Smooth muscle cell (in vitro differentiated cells): ENCODE measurements at regions not wholly inside any gene's neighbourhood (a gene's known extent, or its start where the extent isn't known, plus 50 kb on each side); places are given as distances from the start of the nearest gene placed in this dataset.

ENCODE experiments used
- DNase-seq: peaks from one replicate; lab custom pipeline; 2025; ENCODE audit not compliant: unreplicated experiment; lab: John Stamatoyannopoulos, UW
- H2AFZ ChIP-seq: fragments of 200-600 bp; sonication (generic); 2 replicates; pipeline ENCODE4 v1.6.0; 2016; ENCODE audit warnings: antibody characterized with exemption, low read depth, mild to moderate bottlenecking
- H3F3A ChIP-seq: fragments of 200-600 bp; sonication (generic); 2 replicates; pipeline ENCODE4 v1.6.0; 2017; ENCODE audit warnings: antibody characterized with exemption, low read depth
- H3K27ac ChIP-seq: fragments of 200-600 bp; sonication (generic); 2 replicates; pipeline ENCODE4 v1.5.1; 2016; ENCODE audit warnings: low read depth, mild to moderate bottlenecking
- H3K27me3 ChIP-seq: fragments of 200-600 bp; sonication (generic); 2 replicates; pipeline ENCODE4 v1.6.1; 2016; ENCODE audit warnings: low read depth, mild to moderate bottlenecking
- H3K36me3 ChIP-seq: fragments of 200-600 bp; sonication (generic); 2 replicates; pipeline ENCODE4 v1.5.1; 2016; ENCODE audit warnings: low read depth
- H3K4me1 ChIP-seq: fragments of 200-600 bp; sonication (generic); 2 replicates; pipeline ENCODE4 v1.5.1; 2016; ENCODE audit warnings: low read depth
- H3K4me2 ChIP-seq: fragments of 200-600 bp; sonication (generic); 2 replicates; pipeline ENCODE4 v1.6.0; 2016; ENCODE audit warnings: mild to moderate bottlenecking
- H3K4me3 ChIP-seq: fragments of 200-600 bp; sonication (generic); 2 replicates; pipeline ENCODE4 v1.5.1; 2016; ENCODE audit warnings: mild to moderate bottlenecking
- H3K79me2 ChIP-seq: fragments of 200-600 bp; sonication (generic); 2 replicates; pipeline ENCODE4 v1.6.0; 2016; ENCODE audit warnings: low read depth, mild to moderate bottlenecking
- H3K9ac ChIP-seq: fragments of 200-600 bp; sonication (generic); 2 replicates; pipeline ENCODE4 v1.6.0; 2016; ENCODE audit warnings: low read depth
- H3K9me3 ChIP-seq: fragments of 200-600 bp; sonication (generic); replicated peaks from 2 replicates; pipeline ENCODE4 v1.5.1; 2016; ENCODE audit warnings: low read depth
- H4K20me1 ChIP-seq: fragments of 200-600 bp; sonication (generic); 2 replicates; pipeline ENCODE4 v1.6.0; 2016; ENCODE audit warnings: low read depth
- whole genome bisulfite sequencing: methylation state at CpG from one replicate; pipeline ENCODE4 v1.1.7; 2016; ENCODE audit warnings: low lambda C conversion rate; 5-methylcytosine and 5-hydroxymethylcytosine counted together
- TF ChIP-seq, protein P1 (sequence below): fragments of 200-600 bp; sonication (generic); IDR thresholded peaks from 2 replicates; pipeline ENCODE4 v1.5.1; 2017; ENCODE audit warnings: borderline replicate concordance, mild to moderate bottlenecking, antibody characterized with exemption; ENCODE audit not compliant: insufficient read depth, poor library complexity, severe bottlenecking

DNA sequence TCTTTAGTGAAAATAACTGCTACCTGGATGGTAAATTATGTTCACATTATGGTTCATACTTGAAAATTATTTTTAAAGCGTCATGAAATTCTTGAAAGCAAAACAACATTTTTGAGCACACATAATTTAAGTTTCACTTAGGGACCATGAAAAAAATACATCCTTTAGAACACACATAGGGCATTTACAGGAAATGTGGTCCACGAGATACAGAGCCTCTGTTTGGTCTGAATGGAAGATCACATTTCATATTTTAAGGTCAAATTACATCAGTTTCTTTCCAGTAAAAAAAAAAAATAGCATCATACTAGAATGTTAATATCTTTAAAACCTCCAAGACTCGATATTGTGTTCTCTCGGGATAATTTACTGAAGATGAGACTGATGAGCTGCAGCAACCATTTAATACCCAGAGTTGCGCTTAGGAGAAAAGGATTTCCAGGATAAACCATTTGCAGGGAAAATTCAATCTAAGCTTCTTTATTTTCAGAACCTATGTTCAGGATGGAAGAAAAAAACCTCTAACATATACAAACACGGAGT lies 720.7 kb downstream of the DIAPH3 start:
- no peaks in the 10 kb centered on the region for H3K79me2 ChIP-seq
- H3F3A ChIP-seq: no peaks in the 10 kb centered on the region
- H2AFZ ChIP-seq: no peak overlapping the region
- no peak overlapping the region for H3K4me3 ChIP-seq
- no peaks in the 10 kb centered on the region for H3K36me3 ChIP-seq
- 85% methylated on average over 6 of the region's 6 CpGs for WGBS
- H4K20me1 ChIP-seq: no peaks in the 10 kb centered on the region
- H3K9ac ChIP-seq: no peak overlapping the region
- TF ChIP-seq, protein P1, sequence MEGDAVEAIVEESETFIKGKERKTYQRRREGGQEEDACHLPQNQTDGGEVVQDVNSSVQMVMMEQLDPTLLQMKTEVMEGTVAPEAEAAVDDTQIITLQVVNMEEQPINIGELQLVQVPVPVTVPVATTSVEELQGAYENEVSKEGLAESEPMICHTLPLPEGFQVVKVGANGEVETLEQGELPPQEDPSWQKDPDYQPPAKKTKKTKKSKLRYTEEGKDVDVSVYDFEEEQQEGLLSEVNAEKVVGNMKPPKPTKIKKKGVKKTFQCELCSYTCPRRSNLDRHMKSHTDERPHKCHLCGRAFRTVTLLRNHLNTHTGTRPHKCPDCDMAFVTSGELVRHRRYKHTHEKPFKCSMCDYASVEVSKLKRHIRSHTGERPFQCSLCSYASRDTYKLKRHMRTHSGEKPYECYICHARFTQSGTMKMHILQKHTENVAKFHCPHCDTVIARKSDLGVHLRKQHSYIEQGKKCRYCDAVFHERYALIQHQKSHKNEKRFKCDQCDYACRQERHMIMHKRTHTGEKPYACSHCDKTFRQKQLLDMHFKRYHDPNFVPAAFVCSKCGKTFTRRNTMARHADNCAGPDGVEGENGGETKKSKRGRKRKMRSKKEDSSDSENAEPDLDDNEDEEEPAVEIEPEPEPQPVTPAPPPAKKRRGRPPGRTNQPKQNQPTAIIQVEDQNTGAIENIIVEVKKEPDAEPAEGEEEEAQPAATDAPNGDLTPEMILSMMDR: no peak
- no peaks in the 10 kb centered on the region for H3K9me3 ChIP-seq
- no peaks in the 10 kb centered on the region for H3K27me3 ChIP-seq
- H3K27ac ChIP-seq: no peak overlapping the region
- no peak for DNase-seq
- no peak overlapping the region for H3K4me2 ChIP-seq
- peaks cover 13% of the 10 kb centered on the region for H3K4me1 ChIP-seq

DNA sequence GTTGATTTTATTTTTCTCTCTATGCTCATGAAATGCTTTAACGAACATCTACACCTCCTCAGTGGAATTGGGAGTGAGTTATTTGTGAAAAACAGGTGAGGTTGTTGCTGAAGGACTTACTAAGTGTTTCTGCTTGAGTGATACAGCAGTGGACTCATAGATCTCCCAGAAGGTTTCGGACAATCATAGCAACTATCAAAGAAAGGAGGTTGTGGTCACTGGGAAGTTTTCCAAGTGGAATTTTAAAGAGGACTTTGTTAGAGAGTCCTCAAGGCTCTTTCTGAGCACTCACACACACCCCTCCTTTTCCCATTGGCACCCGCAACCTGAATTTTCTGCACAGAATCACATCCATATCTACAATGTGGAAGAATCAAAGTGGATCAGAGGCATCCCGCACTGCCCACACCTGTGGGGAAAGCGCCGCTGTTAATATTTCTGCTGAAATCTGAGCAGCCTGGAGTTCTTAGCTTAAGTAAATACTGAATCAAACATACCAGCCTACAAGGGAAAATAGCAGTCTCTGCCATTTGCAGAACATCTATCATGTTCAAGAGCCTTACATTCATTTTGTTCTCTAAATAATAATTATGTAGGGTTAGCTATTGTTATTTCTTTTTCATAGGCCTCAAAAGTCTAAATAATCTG lies 719.4 kb downstream of the DIAPH3 start:
- no peak for DNase-seq

DNA sequence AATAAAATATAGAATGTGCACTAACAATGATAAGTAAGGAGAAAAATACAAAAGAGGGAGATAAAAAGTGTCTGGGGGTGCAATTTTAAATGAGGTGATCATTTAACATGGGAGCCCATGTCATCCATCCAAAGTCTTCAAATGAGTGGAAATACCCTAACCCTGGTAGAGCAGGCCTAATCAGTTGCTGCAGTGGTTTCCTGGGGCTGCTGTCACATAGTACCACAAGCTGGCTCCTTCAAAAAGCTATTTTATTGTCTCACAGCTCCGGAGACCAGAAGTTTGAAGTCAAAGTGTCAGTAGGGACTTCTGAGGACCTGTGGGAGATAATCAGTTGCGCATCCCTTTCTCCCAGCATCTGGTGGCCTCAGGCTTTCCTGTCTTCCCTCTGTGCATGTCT lies 717.9 kb downstream of the DIAPH3 start:
- H3K79me2 ChIP-seq: no peaks in the 10 kb centered on the region
- TF ChIP-seq, protein P1: no peak
- H3K4me1 ChIP-seq: peaks cover 18% of the 10 kb centered on the region
- H4K20me1 ChIP-seq: no peaks in the 10 kb centered on the region
- H3K9me3 ChIP-seq: no peaks in the 10 kb centered on the region
- DNase-seq: no peak
- H3K4me2 ChIP-seq: no peak overlapping the region
- no peaks in the 10 kb centered on the region for H3F3A ChIP-seq
- H2AFZ ChIP-seq: no peak overlapping the region
- WGBS: 55% methylated on average over 2 of the region's 2 CpGs
- no peaks in the 10 kb centered on the region for H3K27me3 ChIP-seq
- H3K27ac ChIP-seq: no peak overlapping the region
- no peaks in the 10 kb centered on the region for H3K36me3 ChIP-seq
- H3K9ac ChIP-seq: no peak overlapping the region
- H3K4me3 ChIP-seq: no peak overlapping the region

More for the DNA sequence above, 719.4 kb downstream of the DIAPH3 start:
- H3K79me2 ChIP-seq: no peaks in the 10 kb centered on the region
- no peaks in the 10 kb centered on the region for H4K20me1 ChIP-seq
- H2AFZ ChIP-seq: no peak overlapping the region
- H3K4me1 ChIP-seq: peaks cover 18% of the 10 kb centered on the region
- TF ChIP-seq, protein P1: no peak
- H3K9ac ChIP-seq: no peak overlapping the region
- no peaks in the 10 kb centered on the region for H3K36me3 ChIP-seq
- no peak overlapping the region for H3K4me3 ChIP-seq
- no peaks in the 10 kb centered on the region for H3K27me3 ChIP-seq
- WGBS: 95% methylated on average over 6 of the region's 6 CpGs
- no peak overlapping the region for H3K4me2 ChIP-seq
- no peak overlapping the region for H3K27ac ChIP-seq
- no peaks in the 10 kb centered on the region for H3K9me3 ChIP-seq
- H3F3A ChIP-seq: no peaks in the 10 kb centered on the region

DNA sequence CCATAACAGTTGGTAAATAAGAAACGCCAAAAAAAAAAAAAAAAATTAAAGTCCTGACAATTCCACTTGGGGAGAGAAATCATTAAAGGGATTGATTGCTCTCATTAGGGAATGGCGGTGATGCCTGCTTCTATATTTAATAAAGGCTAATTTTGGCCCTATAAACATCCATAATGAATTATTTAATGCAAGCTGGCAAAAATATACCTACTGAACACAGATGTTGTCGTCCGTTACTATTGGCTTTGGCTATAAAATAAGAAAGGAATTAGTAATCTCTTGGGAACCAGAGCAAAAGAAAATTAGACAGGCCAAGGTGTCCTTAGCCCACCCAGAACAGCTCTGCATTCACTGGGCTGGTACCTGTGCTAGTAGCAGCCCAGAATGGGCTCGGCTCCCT lies 717.3 kb downstream of the DIAPH3 start:
- no peak overlapping the region for H3K9ac ChIP-seq
- peaks cover 18% of the 10 kb centered on the region for H3K4me1 ChIP-seq
- no peak overlapping the region for H3K4me3 ChIP-seq
- H3K79me2 ChIP-seq: no peaks in the 10 kb centered on the region
- no peak overlapping the region for H2AFZ ChIP-seq
- 93% methylated on average over 5 of the region's 5 CpGs for WGBS
- H3F3A ChIP-seq: no peaks in the 10 kb centered on the region
- TF ChIP-seq, protein P1: no peak
- H3K4me2 ChIP-seq: no peak overlapping the region
- H3K36me3 ChIP-seq: no peaks in the 10 kb centered on the region
- H4K20me1 ChIP-seq: no peaks in the 10 kb centered on the region
- DNase-seq: no peak
- H3K27ac ChIP-seq: no peak overlapping the region
- H3K9me3 ChIP-seq: no peaks in the 10 kb centered on the region
- H3K27me3 ChIP-seq: no peaks in the 10 kb centered on the region
